ENCODE measurements at regions not wholly inside any gene's neighbourhood (a gene's known extent, or its start where the extent isn't known, plus 50 kb on each side); places are given as distances from the start of the nearest gene placed in this dataset.
"Not testable (repeated sequence)": the region's sequence is repeated elsewhere in the genome, so short reads cannot be mapped to it uniquely, and the experiment has no call there.

- H3K9me3 ChIP-seq (ENCODE audit: control insufficient read depth, insufficient read depth, low read length), result no peaks in the 10 kb centered on the region
- ChIA-PET CTCF (no interaction called here), POLR2A (interaction anchor here (0.8 to 1.9 kb wide), 6 partner anchors 8 to 82 kb away, joined by 3 to 16 read pairs (median 8); no protein-coding TSS in a partner anchor)
- no peak overlapping the region for H3K27ac ChIP-seq (ENCODE audit: low read depth, low read length)
- no peak overlapping the region for H3K4me3 ChIP-seq (ENCODE audit: low read depth, low read length)
- no peak for TF ChIP-seq CTCF (IDR thresholded peaks at IDR 0.05; ENCODE audit: low read depth, low read length)
- DNase-seq (ENCODE audit: low read depth, low spot score), result no peak
- no peaks in the 10 kb centered on the region for H3K27me3 ChIP-seq (ENCODE audit: control insufficient read depth, insufficient read depth, low read length)
Observed at GRCh38 chr1:201641524-201642253, 102.8 kb downstream of the NAV1 start.

DNA sequence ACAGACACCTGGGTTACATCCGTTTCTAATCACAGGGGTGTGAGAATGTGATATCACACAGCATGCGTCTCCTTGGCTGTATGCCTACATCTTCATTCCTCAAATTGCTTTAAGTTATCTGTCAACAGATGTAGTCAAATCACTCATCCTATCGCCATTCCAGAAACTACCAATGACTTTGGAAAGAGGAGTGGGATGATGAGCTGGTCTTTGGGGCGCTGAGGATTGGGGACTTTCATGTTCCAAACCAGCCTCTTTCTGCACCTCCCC lies 104.8 kb downstream of the NAV1 start:
- CTCF ChIA-PET, result interaction anchor here (0.9 to 1.2 kb wide), 2 partner anchors 61 to 132 kb away, joined by 3 read pairs; no protein-coding TSS in a partner anchor
- H3K9me3 ChIP-seq (ENCODE audit: control insufficient read depth, insufficient read depth, low read length), result no peaks in the 10 kb centered on the region; the same call in 1 of the 2 replicates
- TF ChIP-seq CTCF (IDR thresholded peaks at IDR 0.05; ENCODE audit: low read depth, low read length), result no peak
- POLR2A ChIA-PET, result no interaction called here
- H3K27ac ChIP-seq (ENCODE audit: low read depth, low read length), result no peak overlapping the region
- H3K27me3 ChIP-seq (ENCODE audit: control insufficient read depth, insufficient read depth, low read length), result no peaks in the 10 kb centered on the region
- H3K4me3 ChIP-seq (ENCODE audit: low read depth, low read length), result no peak overlapping the region
- DNase-seq (ENCODE audit: low read depth, low spot score), result no peak

DNA sequence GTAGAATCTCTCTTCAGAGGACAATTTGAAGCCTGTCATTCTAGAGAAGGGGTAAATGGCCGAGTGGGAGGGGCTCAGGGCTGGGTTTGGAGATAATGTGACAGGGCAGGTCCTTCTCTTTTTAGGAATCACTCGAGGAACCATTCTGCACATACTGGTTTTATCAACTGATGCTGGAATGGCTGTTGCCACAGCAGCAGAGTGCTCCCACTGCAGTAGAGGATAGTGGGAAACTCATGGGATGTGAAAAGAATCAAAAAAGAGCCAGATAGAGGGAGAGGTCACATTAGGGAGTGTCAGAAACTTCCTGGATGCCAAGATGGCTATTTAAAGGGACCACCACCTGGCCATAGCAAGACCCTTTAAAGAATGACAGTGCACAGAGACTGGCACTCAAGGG lies 105.3 kb downstream of the NAV1 start:
- H3K27me3 ChIP-seq (ENCODE audit: control insufficient read depth, insufficient read depth, low read length), result no peaks in the 10 kb centered on the region
- no peak for DNase-seq (ENCODE audit: low read depth, low spot score)
- ChIA-PET CTCF (interaction anchor here (1.2 kb wide), 1 partner anchor 132 kb away, joined by 3 read pairs; no protein-coding TSS in a partner anchor), POLR2A (no interaction called here)
- H3K4me3 ChIP-seq (ENCODE audit: low read depth, low read length), result no peak overlapping the region
- TF ChIP-seq CTCF (IDR thresholded peaks at IDR 0.05; ENCODE audit: low read depth, low read length), result no peak
- H3K27ac ChIP-seq (ENCODE audit: low read depth, low read length), result no peak overlapping the region
- H3K9me3 ChIP-seq (ENCODE audit: control insufficient read depth, insufficient read depth, low read length), result no peaks in the 10 kb centered on the region; the same call in 1 of the 2 replicates

- H3K9me3 ChIP-seq (ENCODE audit: control insufficient read depth, insufficient read depth, low read length); H3K4me3 ChIP-seq (ENCODE audit: low read depth, low read length); DNase-seq (ENCODE audit: low read depth, low spot score); H3K27me3 ChIP-seq (ENCODE audit: control insufficient read depth, insufficient read depth, low read length); CTCF ChIA-PET; POLR2A ChIA-PET; H3K27ac ChIP-seq (ENCODE audit: low read depth, low read length): not testable (repeated sequence)
Observed at GRCh38 chr1:201645000-201645399, 106.1 kb downstream of the NAV1 start.

DNA sequence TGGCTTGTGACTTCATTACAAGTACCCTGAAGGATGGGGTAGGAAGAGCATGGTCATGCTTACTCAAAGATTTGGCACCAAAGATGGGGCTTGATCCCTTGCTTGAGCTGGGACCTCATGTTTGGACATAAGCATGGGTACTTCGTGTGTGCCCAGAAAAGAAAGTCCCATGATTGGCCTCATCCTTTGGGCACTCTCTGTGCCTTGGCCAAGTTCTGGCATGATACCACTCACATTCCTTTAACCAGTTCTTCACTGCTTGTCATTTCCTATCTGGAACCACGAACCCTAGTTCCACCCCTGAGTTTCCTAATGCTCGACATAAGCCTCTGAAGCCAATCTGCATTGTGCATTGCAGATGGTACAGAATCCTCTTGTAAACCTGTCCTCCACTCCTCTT lies 107.0 kb downstream of the NAV1 start:
- no peak for DNase-seq (ENCODE audit: low read depth, low spot score)
- H3K9me3 ChIP-seq (ENCODE audit: control insufficient read depth, insufficient read depth, low read length), result no peaks in the 10 kb centered on the region; the same call in 1 of the 2 replicates
- H3K27me3 ChIP-seq (ENCODE audit: control insufficient read depth, insufficient read depth, low read length), result no peaks in the 10 kb centered on the region
- no peak for TF ChIP-seq CTCF (IDR thresholded peaks at IDR 0.05; ENCODE audit: low read depth, low read length)
- POLR2A ChIA-PET, result no interaction called here
- H3K27ac ChIP-seq (ENCODE audit: low read depth, low read length), result no peak overlapping the region
- no peak overlapping the region for H3K4me3 ChIP-seq (ENCODE audit: low read depth, low read length)
- CTCF ChIA-PET, result no interaction called here
